Liver (tissue), 3 donors: ENCODE measurements at regions not wholly inside any gene's neighbourhood (a gene's known extent, or its start where the extent isn't known, plus 50 kb on each side); places are given as distances from the start of the nearest gene placed in this dataset.

ENCODE experiments used
- EGR1 ChIP-seq, 2 donors: IDR thresholded peaks; 2 replicates each; pipeline ENCODE4 v1.6.1; 2016 to 2018; ENCODE audit warnings: antibody characterized with exemption in 2 of 2, low read depth in 2 of 2
- FOXA1 ChIP-seq: IDR thresholded peaks from 2 replicates; pipeline ENCODE4 v1.6.1; 2016; ENCODE audit warnings: antibody characterized with exemption
- HNF4G ChIP-seq: IDR thresholded peaks from 2 replicates; pipeline ENCODE4 v1.6.1; 2016; ENCODE audit warnings: antibody characterized with exemption
- JUND ChIP-seq, 2 donors: IDR thresholded peaks; 2 replicates each; pipeline ENCODE4 v1.6.1; 2016; ENCODE audit warnings: antibody characterized with exemption in 2 of 2
- MAX ChIP-seq: IDR thresholded peaks from 2 replicates; pipeline ENCODE4 v1.6.1; 2016; ENCODE audit warnings: antibody characterized with exemption
- RAD21 ChIP-seq, 2 donors: IDR thresholded peaks; 2 replicates each; pipeline ENCODE4 v1.6.1; 2016; ENCODE audit warnings: antibody characterized with exemption in 2 of 2, mild to moderate bottlenecking in 2 of 2
- REST ChIP-seq: IDR thresholded peaks from 2 replicates; pipeline ENCODE4 v1.6.1; 2016; ENCODE audit warnings: antibody characterized with exemption, mild to moderate bottlenecking
- RXRA ChIP-seq, 2 donors: IDR thresholded peaks; 2 replicates each; pipeline ENCODE4 v1.6.1; 2017 to 2018; ENCODE audit warnings: antibody characterized with exemption in 2 of 2, mild to moderate bottlenecking in 1 of 2
- SP1 ChIP-seq: IDR thresholded peaks from 2 replicates; pipeline ENCODE4 v1.6.1; 2018; ENCODE audit warnings: antibody characterized with exemption, mild to moderate bottlenecking
- TAF1 ChIP-seq: conservative IDR thresholded peaks from 2 replicates; pipeline ENCODE4 v1.6.1; 2016; ENCODE audit warnings: antibody characterized with exemption, mild to moderate bottlenecking
- YY1 ChIP-seq: IDR thresholded peaks from 2 replicates; pipeline ENCODE4 v1.6.1; 2016; ENCODE audit warnings: antibody characterized with exemption, mild to moderate bottlenecking
- TF ChIP-seq, protein P1 (sequence below): fragments of 150-350 bp; IDR thresholded peaks from 2 replicates; pipeline ENCODE4 v1.5.1; 2017; ENCODE audit warnings: improper control_type of control experiment, low read depth, low read length; ENCODE audit not compliant: missing input control
- TF ChIP-seq, protein P2 (sequence below): IDR thresholded peaks from 2 replicates; pipeline ENCODE4 v1.6.1; 2016; ENCODE audit warnings: antibody characterized with exemption
- TF ChIP-seq, protein P3 (sequence below): IDR thresholded peaks from 2 replicates; pipeline ENCODE4 v1.6.1; 2016; ENCODE audit warnings: antibody characterized with exemption
- donor health status: healthy.
- donor health status: healthy.

DNA sequence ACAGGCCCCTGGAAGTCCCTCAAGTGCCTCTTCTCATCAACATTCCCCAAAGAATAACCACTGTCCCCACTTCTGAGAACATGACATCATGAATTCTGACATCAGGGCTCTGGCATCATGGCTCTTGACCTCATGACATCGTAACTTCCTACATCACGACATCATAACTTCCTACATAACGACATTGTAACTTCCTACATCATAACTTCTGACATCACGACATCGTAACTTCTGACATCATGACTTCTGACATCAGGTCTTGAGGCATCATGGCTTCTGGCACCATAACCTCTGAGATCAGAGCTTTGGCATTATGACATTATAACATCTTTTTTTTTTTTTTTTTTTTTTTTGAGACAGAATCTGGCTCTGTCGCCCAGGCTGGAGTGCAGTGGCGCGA, 66.7 kb upstream of the FAM20C start:
- TF ChIP-seq MAX (no peak), REST (no peak), HNF4G (no peak), FOXA1 (no peak), YY1 (no peak), SP1 (no peak), JUND (IDR thresholded peaks at IDR 0.05) (no peak), EGR1 (IDR thresholded peaks at IDR 0.05; ENCODE audit: low read depth in 2 of 2) (no peak), TAF1 (no peak), RAD21 (IDR thresholded peaks at IDR 0.05) (no peak), RXRA (IDR thresholded peaks at IDR 0.05) (no peak)
- TF ChIP-seq, protein P1, sequence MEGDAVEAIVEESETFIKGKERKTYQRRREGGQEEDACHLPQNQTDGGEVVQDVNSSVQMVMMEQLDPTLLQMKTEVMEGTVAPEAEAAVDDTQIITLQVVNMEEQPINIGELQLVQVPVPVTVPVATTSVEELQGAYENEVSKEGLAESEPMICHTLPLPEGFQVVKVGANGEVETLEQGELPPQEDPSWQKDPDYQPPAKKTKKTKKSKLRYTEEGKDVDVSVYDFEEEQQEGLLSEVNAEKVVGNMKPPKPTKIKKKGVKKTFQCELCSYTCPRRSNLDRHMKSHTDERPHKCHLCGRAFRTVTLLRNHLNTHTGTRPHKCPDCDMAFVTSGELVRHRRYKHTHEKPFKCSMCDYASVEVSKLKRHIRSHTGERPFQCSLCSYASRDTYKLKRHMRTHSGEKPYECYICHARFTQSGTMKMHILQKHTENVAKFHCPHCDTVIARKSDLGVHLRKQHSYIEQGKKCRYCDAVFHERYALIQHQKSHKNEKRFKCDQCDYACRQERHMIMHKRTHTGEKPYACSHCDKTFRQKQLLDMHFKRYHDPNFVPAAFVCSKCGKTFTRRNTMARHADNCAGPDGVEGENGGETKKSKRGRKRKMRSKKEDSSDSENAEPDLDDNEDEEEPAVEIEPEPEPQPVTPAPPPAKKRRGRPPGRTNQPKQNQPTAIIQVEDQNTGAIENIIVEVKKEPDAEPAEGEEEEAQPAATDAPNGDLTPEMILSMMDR: no peak
- TF ChIP-seq, protein P2, sequence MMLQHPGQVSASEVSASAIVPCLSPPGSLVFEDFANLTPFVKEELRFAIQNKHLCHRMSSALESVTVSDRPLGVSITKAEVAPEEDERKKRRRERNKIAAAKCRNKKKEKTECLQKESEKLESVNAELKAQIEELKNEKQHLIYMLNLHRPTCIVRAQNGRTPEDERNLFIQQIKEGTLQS: no peak
- TF ChIP-seq, protein P3, sequence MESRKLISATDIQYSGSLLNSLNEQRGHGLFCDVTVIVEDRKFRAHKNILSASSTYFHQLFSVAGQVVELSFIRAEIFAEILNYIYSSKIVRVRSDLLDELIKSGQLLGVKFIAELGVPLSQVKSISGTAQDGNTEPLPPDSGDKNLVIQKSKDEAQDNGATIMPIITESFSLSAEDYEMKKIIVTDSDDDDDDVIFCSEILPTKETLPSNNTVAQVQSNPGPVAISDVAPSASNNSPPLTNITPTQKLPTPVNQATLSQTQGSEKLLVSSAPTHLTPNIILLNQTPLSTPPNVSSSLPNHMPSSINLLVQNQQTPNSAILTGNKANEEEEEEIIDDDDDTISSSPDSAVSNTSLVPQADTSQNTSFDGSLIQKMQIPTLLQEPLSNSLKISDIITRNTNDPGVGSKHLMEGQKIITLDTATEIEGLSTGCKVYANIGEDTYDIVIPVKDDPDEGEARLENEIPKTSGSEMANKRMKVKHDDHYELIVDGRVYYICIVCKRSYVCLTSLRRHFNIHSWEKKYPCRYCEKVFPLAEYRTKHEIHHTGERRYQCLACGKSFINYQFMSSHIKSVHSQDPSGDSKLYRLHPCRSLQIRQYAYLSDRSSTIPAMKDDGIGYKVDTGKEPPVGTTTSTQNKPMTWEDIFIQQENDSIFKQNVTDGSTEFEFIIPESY: no peak
